ENCODE measurements at regions not wholly inside any gene's neighbourhood (a gene's known extent, or its start where the extent isn't known, plus 50 kb on each side); places are given as distances from the start of the nearest gene placed in this dataset.
"Not testable (repeated sequence)": the region's sequence is repeated elsewhere in the genome, so short reads cannot be mapped to it uniquely, and the experiment has no call there.

- not testable (repeated sequence) for DNase-seq (ENCODE audit: low read depth in 3 of 3, low spot score in 2 of 3)
Observed at GRCh38 chr3:148525621-148526020, 172.1 kb upstream of the AGTR1 start.

DNA sequence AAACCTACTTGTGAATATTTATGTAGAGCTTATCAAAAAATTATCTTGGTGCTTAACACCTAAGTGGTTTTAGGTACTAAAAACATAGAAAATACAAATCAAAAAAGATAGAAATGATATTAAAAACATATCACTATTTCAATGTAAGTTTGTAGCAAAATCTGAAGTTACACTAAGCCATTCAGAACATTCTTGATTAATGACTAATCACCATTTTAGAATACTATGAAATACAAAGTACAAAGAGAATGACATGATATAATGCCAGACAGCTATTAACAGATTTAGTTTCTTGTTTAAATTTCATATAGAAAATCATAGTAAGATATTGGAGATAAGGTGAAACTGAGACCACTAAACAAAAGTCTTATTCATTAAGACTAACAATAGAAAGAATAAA is 169.7 kb upstream of the AGTR1 start:
- DNase-seq (ENCODE audit: low read depth in 3 of 3, low spot score in 2 of 3), result no peak

- no peak for DNase-seq (ENCODE audit: low read depth in 3 of 3, low spot score in 2 of 3)
Observed at GRCh38 chr3:148531836-148532235, 165.9 kb upstream of the AGTR1 start.

DNA sequence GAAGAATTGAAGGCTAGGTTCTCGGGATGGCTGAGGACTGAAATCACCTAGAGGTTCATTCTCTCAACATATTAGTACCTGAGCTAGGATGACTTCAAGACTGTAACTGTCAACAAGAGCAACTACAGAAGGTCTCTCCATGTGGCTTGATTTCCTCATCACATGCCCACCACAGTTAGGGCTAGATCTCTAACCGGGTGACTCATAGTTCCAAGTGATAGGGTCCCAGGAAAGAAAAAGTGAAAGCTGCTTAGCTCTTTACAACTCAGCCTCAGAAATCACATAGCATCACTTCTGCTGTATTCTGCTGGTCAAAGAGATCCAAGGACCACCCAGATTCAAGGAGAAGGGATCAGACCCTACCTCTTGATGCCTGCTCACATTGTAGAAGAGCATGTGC is 165.4 kb upstream of the AGTR1 start:
- DNase-seq (ENCODE audit: low read depth in 3 of 3, low spot score in 2 of 3), result no peak

DNA sequence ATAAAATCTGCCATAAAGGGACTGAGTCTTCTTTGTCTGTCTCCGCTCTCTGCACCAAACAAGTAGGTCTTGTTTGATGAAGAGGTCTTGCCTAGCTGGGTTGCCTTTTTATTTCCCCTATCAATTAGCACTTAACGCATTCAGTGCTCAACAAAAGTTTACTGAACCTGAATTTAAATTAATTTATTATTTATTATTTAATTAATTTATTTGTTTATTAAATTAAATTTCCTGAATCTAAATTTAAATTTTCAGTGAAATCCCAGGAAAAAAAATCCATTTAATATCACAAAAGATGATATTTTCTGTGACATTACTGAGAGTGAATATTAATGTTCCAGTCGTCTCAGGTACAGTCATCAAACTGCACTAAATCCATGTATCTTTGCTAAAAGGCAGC is 164.9 kb upstream of the AGTR1 start:
- no peak for DNase-seq (ENCODE audit: low read depth in 3 of 3, low spot score in 2 of 3)

DNA sequence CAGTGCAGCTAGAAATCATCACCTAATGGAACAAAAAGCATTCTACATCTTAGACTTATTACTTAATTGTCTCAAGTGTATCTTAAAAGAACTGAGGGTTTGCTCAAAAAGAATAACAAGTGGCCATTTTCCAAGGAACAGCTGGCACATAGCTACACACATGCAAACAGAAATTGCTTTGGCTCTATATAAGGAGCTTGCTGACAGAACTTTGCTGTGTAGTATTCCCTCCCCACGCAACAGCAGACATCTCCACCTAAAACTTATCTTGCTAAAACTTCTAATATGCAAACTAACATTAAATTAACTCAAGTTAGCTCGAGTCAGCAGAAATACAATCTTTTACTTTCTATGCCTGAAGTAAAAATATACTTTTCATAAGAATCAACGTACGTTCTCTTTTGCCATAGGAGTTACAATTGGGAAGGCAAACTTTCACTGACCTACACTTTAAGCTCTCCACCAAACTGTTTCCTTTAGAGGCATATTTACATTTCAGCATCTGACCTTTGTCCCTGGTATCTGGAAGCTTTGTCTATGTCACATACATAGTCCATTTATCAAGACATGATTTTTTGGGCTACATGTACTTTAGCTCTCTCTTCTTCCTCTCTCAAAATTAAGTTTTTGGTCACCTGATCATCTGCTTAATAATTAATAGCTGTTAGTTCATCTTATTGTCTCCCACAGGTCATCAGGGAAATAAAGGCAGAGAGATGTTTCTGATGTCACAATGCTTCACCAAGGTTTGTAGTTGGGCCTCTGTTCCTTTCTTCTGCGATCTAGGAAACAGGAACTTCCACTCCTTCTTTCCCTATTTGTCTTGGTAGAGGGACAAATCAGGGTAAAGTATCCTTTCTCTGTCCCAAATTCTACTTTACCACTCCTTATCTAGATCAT is 163.4 kb upstream of the AGTR1 start:
- DNase-seq (ENCODE audit: low read depth in 3 of 3, low spot score in 2 of 3), result no peak

- DNase-seq (ENCODE audit: low read depth in 3 of 3, low spot score in 2 of 3), result no peak
Observed at GRCh38 chr3:148535001-148535400, 162.7 kb upstream of the AGTR1 start.

DNA sequence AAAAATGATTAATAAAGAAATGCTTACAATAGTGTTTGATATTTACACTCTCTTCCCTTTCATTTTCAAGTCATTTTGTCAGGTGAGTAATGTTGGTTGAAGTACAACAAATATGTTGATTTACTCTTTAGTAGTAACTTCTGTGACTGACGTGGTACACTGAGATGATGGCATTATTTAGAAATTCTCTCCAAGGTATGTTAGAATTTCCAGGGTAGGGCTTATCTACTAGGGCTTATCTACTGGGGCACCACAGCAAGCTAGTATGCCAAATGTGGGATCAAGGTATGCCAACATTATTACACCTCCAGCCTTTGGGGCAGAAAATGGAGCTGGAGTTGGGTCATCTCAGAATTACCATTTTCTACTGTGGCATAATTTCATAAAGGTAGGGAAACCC is 157.4 kb upstream of the AGTR1 start:
- no peak for DNase-seq (ENCODE audit: low read depth in 3 of 3, low spot score in 2 of 3)

GRCh38 chr3:148540851-148541250 is 156.9 kb upstream of the AGTR1 start:
- no peak for DNase-seq (ENCODE audit: low read depth in 3 of 3, low spot score in 2 of 3)

- DNase-seq (ENCODE audit: low read depth in 3 of 3, low spot score in 2 of 3), result no peak
Observed at GRCh38 chr3:148546959-148547358, 150.7 kb upstream of the AGTR1 start.

DNA sequence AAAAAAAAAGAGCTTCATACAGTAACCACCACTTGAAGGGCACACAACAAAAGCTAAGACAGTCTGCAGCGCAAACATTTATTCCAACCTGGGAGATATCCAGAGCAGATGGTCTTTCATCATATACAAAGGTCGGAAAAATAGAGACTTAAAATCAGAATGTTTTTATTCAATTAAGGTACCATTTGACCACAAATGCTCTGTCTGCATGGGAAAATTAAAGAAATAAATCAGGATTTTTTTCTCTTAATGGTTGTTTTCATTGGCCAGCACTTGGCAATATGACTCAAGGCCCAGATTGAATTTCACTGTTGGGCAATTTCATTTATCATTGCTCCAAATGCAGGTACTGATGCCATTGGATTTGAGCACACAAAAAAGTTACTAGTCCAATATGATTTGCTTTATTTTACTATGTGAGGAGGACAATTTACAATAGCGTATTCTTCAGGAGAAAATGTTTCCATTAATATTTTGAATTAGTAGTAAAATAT is 145.9 kb upstream of the AGTR1 start:
- no peak for DNase-seq (ENCODE audit: low read depth in 3 of 3, low spot score in 2 of 3)

DNA sequence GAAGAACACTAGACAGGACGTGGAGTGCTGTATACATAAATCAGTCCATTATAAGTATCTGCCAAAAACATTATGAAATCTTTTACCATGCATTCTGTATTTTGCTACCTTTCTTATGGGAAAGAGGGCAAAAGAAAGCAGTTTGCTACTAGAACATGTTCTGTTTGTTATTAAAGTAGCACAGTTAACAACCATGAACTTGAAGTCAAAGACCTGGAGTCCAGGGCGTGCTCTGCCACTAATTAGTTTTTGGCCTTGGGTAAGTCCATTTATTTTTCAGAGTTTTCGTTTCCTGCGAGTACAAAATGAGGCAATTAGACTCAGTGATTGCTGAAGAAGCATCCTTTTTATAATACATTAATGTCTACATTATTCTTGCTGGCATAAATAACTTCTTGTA is 143.3 kb upstream of the AGTR1 start:
- DNase-seq (ENCODE audit: low read depth in 3 of 3, low spot score in 2 of 3), result no peak

DNA sequence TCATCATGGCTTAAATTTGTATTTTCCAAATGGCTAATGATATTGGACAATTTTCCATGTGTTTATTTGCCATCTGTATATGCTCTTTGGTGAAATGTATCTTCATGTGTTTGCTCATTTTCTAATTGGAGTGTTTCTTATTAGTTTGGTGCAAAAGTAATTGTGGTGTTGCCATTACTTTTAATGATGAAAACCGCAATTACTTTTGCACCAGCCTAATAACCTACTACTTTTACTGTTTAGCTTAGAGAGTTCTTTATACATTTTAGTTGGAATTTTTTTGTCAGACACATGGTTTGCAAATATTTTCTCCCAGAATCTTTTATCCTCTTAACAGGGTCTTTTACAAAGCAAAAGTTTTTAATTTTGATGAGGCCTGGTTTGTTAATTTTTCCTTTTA is 141.0 kb upstream of the AGTR1 start:
- no peak for DNase-seq (ENCODE audit: low read depth in 3 of 3, low spot score in 2 of 3)

DNA sequence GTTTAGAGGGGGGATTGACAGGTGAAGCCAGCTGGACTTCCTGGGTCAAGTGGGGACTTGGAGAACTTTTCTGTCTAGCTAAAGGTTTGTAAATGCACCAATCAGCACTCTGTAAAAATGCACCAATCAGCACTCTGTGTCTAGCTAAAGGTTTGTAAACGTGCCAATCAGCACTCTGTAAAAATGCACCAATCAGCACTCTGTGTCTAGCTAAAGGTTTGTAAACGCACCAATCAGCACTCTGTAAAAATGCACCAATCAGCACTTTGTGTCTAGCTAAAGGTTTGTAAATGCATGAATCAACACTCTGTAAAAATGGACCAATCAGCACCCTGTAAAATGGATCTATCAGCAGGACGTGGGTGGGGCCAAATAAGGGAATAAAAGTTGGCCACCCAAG is 120.1 kb upstream of the AGTR1 start:
- DNase-seq (ENCODE audit: low read depth in 3 of 3, low spot score in 2 of 3), result not testable (repeated sequence)

DNA sequence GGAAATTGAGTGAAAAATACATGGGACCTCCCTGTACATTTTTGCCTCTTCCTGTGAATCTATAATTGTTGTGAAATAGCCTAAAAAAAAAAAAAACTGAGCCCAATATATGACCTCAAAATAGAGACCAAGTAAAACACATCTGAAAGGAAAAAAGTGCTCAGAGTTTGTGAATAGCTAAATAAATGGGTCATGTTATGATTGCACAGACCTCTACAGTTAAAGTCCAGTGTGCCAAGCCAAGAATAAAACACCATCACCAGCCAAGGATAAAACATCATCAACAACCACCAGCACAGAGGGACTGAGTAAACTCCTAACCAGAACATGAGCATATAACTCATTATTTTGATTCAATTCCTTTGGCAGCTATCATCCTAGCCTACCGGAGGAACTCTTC is 115.6 kb upstream of the AGTR1 start:
- DNase-seq (ENCODE audit: low read depth in 3 of 3, low spot score in 2 of 3), result no peak

GRCh38 chr3:148583793-148584192 is 113.9 kb upstream of the AGTR1 start:
- DNase-seq (ENCODE audit: low read depth in 3 of 3, low spot score in 2 of 3), result no peak

GRCh38 chr3:148584438-148584837 is 113.3 kb upstream of the AGTR1 start:
- no peak for DNase-seq (ENCODE audit: low read depth in 3 of 3, low spot score in 2 of 3)

GRCh38 chr3:148585671-148586379 is 111.9 kb upstream of the AGTR1 start:
- DNase-seq (ENCODE audit: low read depth in 3 of 3, low spot score in 2 of 3), result no peak

- DNase-seq (ENCODE audit: low read depth in 3 of 3, low spot score in 2 of 3), result no peak
Observed at GRCh38 chr3:148588291-148588690, 109.4 kb upstream of the AGTR1 start.

DNA sequence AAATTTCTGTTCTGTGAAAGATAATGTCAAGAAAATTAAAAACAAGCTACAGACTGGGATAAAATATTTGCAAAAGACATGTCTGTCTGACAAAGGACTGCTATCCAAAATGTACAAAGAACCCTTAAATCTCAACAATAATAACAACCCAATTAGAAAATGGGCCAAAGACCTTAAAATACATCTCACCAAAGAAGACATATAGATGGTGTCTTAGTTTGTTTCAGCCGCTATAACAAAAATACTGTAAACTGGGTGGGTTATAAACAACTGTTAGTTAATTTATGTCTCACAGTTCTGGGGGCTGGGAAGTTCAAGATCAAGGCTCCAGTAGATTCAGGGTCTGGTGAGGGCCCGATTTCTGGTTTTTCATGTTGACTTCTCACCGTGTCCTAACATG is 106.2 kb upstream of the AGTR1 start:
- no peak for DNase-seq (ENCODE audit: low read depth in 3 of 3, low spot score in 2 of 3)

- no peak for DNase-seq (ENCODE audit: low read depth in 3 of 3, low spot score in 2 of 3)
Observed at GRCh38 chr3:148598619-148599018, 99.1 kb upstream of the AGTR1 start.

DNA sequence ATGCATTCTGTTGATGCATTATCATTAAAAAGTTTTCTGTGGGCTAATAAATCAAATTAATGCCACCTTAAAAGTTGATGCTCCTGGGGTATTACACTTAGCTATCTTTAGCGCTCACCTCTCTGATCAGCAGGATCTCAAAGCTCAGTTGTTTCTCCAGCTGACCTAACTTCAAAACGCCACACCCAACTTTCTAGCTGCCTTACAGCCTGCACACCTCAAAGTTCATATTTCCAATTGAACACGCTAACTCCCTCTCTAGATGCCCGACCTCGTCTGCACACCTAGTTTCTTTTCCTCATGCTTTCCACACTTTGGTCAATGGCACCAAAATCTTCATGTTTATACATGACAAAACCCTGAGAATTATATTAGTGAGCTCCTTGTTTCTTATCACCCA is 98.2 kb upstream of the AGTR1 start:
- DNase-seq (ENCODE audit: low read depth in 3 of 3, low spot score in 2 of 3), result no peak
